ENCODE measurements at regions not wholly inside any gene's neighbourhood (a gene's known extent, or its start where the extent isn't known, plus 50 kb on each side); places are given as distances from the start of the nearest gene placed in this dataset.

DNA sequence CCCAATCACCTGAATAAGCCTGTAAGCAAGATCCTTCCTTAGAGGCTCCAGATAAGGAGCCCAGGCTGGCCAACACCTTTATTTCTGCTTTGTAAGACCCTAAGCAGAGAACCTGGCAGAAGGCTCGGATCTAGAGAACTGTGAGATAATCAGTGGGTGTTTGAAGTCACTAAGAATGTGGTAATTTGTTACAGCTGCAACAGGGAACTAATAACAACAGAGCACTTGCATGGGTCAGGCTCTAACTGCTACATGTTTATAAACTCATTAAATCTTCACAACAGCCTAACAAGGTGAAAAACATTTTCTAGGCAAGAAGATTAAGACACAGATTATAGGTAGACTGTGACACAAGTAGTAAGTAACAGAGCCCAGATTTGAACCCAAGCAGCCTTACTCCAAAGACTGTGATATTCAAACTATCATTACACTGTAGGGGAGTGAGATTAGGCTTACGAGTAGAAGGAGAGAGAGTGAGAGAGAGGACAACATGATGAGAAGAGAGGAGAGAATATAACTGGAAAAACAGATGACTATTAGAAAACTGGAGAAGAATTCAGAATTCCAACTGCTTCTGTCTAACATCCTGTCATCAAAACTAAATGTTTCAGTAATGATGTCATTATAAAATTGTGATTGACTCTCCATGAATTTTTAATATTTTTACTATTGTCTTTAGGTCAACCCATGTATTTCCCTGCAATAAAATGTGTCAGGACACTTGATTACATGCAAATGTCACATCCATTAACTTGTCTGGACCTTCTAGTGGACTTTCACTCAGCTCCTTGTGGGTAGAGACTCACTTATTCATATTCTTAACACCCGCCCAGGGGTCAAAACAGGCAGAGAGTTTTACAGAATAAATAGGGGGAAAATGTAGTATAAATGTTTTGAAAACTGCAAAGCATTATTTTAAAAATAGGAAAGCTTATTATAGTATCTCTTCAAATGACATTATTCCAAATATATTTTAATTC is 290.9 kb upstream of the RGMB start:
- no peak for TF ChIP-seq POLR2A (IDR thresholded peaks at IDR 0.05)
- TF ChIP-seq, protein P1, sequence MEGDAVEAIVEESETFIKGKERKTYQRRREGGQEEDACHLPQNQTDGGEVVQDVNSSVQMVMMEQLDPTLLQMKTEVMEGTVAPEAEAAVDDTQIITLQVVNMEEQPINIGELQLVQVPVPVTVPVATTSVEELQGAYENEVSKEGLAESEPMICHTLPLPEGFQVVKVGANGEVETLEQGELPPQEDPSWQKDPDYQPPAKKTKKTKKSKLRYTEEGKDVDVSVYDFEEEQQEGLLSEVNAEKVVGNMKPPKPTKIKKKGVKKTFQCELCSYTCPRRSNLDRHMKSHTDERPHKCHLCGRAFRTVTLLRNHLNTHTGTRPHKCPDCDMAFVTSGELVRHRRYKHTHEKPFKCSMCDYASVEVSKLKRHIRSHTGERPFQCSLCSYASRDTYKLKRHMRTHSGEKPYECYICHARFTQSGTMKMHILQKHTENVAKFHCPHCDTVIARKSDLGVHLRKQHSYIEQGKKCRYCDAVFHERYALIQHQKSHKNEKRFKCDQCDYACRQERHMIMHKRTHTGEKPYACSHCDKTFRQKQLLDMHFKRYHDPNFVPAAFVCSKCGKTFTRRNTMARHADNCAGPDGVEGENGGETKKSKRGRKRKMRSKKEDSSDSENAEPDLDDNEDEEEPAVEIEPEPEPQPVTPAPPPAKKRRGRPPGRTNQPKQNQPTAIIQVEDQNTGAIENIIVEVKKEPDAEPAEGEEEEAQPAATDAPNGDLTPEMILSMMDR (IDR thresholded peaks at IDR 0.05) = no peak
